GM23338 (cell line): ENCODE measurements at regions not wholly inside any gene's neighbourhood (a gene's known extent, or its start where the extent isn't known, plus 50 kb on each side); places are given as distances from the start of the nearest gene placed in this dataset.

ENCODE experiments used
- ATAC-seq: fragments of 200-7000 bp; cut with Tn5 transposase; 3 replicates; pipeline ENCODE4 v1.9.1; 2020
- DNase-seq: peaks from one replicate; pipeline ENCODE4 v3.0.0-alpha.2; 2015; ENCODE audit warnings: low spot score
- H2AFZ ChIP-seq: fragments of 200-600 bp; sonication (generic); 2 replicates; pipeline ENCODE4 v1.8.0; 2016; ENCODE audit warnings: antibody characterized with exemption, mild to moderate bottlenecking, moderate library complexity
- H3F3A ChIP-seq: fragments of 200-600 bp; sonication (generic); replicated peaks from 2 replicates; pipeline ENCODE4 v1.8.0; 2017; ENCODE audit warnings: antibody characterized with exemption, mixed run types, low read depth
- H3K27ac ChIP-seq: fragments of 200-600 bp; sonication (generic); 2 replicates; pipeline ENCODE4 v1.6.1; 2016; ENCODE audit warnings: low read depth
- H3K27me3 ChIP-seq: fragments of 200-600 bp; sonication (generic); 2 replicates; pipeline ENCODE4 v1.8.0; 2016; ENCODE audit warnings: mild to moderate bottlenecking, mixed run types, moderate library complexity; ENCODE audit not compliant: insufficient read depth
- H3K36me3 ChIP-seq: fragments of 200-600 bp; sonication (generic); 2 replicates; pipeline ENCODE4 v1.8.0; 2016; ENCODE audit warnings: mild to moderate bottlenecking; ENCODE audit not compliant: insufficient read depth
- H3K4me1 ChIP-seq: fragments of 200-600 bp; sonication (generic); 2 replicates; pipeline ENCODE4 v1.8.0; 2016; ENCODE audit warnings: mild to moderate bottlenecking, moderate library complexity; ENCODE audit not compliant: insufficient read depth
- H3K4me2 ChIP-seq: fragments of 200-600 bp; sonication (generic); 2 replicates; pipeline ENCODE4 v1.7.1; 2017; ENCODE audit warnings: mixed run types
- H3K4me3 ChIP-seq: fragments of 200-600 bp; sonication (generic); 2 replicates; pipeline ENCODE4 v1.6.1; 2016; ENCODE audit warnings: mixed run types
- H3K79me2 ChIP-seq: fragments of 200-600 bp; sonication (generic); replicated peaks from 2 replicates; pipeline ENCODE4 v1.8.0; 2017; ENCODE audit warnings: mild to moderate bottlenecking; ENCODE audit not compliant: insufficient read depth
- H3K9me2 ChIP-seq: fragments of 200-600 bp; sonication (generic); 2 replicates; pipeline ENCODE4 v1.8.0; 2017; ENCODE audit not compliant: insufficient read depth
- H4K20me1 ChIP-seq: fragments of 200-600 bp; sonication (generic); replicated peaks from 2 replicates; pipeline ENCODE4 v1.8.0; 2017; ENCODE audit warnings: mild to moderate bottlenecking; ENCODE audit not compliant: insufficient read depth
- H3K27ac Mint-ChIP-seq: 2 replicates; pipeline ENCODE4 v1.8.0; 2020; ENCODE audit warnings: inconsistent platforms, mild to moderate bottlenecking, moderate library complexity, mixed read lengths
- H3K27me3 Mint-ChIP-seq: 3 replicates; pipeline ENCODE4 v1.8.0; 2022; ENCODE audit warnings: low read depth, mild to moderate bottlenecking, moderate library complexity, mixed read lengths, inconsistent platforms; ENCODE audit not compliant: insufficient read depth, poor library complexity
- H3K36me3 Mint-ChIP-seq: 3 replicates; pipeline ENCODE4 v1.8.0; 2021; ENCODE audit warnings: low read depth, mild to moderate bottlenecking, inconsistent platforms, moderate library complexity, mixed read lengths
- H3K4me1 Mint-ChIP-seq: 3 replicates; pipeline ENCODE4 v1.8.0; 2020; ENCODE audit warnings: mild to moderate bottlenecking, inconsistent platforms, mixed read lengths
- H3K4me3 Mint-ChIP-seq: 3 replicates; pipeline ENCODE4 v1.8.0; 2021; ENCODE audit warnings: moderate library complexity, mild to moderate bottlenecking, inconsistent platforms, mixed read lengths
- H3K9me3 Mint-ChIP-seq: 3 replicates; pipeline ENCODE4 v1.8.0; 2020; ENCODE audit warnings: moderate library complexity, mild to moderate bottlenecking, inconsistent platforms, mixed read lengths
- CREB1 ChIP-seq: fragments of 250-450 bp; sonication (Bioruptor Pico); IDR thresholded peaks from 2 replicates; pipeline ENCODE4 v1.5.0; 2020; ENCODE audit warnings: low read depth, mild to moderate bottlenecking, moderate library complexity
- ETS1 ChIP-seq: IDR thresholded peaks from 2 replicates; pipeline ENCODE4 v1.6.1; 2016; ENCODE audit warnings: antibody characterized with exemption
- EZH2 ChIP-seq: fragments of 200-600 bp; sonication (generic); IDR thresholded peaks from one replicate; pipeline ENCODE4 v1.8.0; 2017; ENCODE audit warnings: antibody characterized with exemption, mild to moderate bottlenecking, low read depth; ENCODE audit not compliant: unreplicated experiment
- EZH2phosphoT487 ChIP-seq: fragments of 200-600 bp; sonication (generic); IDR thresholded peaks from one replicate; pipeline ENCODE4 v1.8.1; 2018; ENCODE audit warnings: antibody characterized with exemption; ENCODE audit not compliant: unreplicated experiment
- NANOG ChIP-seq: IDR thresholded peaks from 2 replicates; pipeline ENCODE4 v1.6.1; 2016; ENCODE audit warnings: antibody characterized with exemption, borderline replicate concordance
- POLR2AphosphoS5 ChIP-seq: IDR thresholded peaks from 2 replicates; pipeline ENCODE4 v1.6.1; 2016; ENCODE audit warnings: antibody characterized with exemption, low read depth
- ZNF114 ChIP-seq: fragments of 250-450 bp; sonication (Bioruptor Pico); IDR thresholded peaks from 2 replicates; pipeline ENCODE4 v1.5.0; 2020; ENCODE audit warnings: mild to moderate bottlenecking, moderate library complexity
- ZNF331 ChIP-seq: fragments of 250-450 bp; sonication (Bioruptor Pico); IDR thresholded peaks from 2 replicates; pipeline ENCODE4 v1.5.0; 2020; ENCODE audit warnings: low read depth, mild to moderate bottlenecking, moderate library complexity
- ZNF462 ChIP-seq: fragments of 250-450 bp; sonication (Bioruptor Pico); IDR thresholded peaks from 2 replicates; pipeline ENCODE4 v1.5.0; 2020; ENCODE audit warnings: mild to moderate bottlenecking, moderate library complexity
- TF ChIP-seq, protein P1 (sequence below): IDR thresholded peaks from one replicate; pipeline ENCODE4 v1.6.1; 2018; ENCODE audit warnings: antibody characterized with exemption; ENCODE audit not compliant: unreplicated experiment

- TF ChIP-seq, protein P1, sequence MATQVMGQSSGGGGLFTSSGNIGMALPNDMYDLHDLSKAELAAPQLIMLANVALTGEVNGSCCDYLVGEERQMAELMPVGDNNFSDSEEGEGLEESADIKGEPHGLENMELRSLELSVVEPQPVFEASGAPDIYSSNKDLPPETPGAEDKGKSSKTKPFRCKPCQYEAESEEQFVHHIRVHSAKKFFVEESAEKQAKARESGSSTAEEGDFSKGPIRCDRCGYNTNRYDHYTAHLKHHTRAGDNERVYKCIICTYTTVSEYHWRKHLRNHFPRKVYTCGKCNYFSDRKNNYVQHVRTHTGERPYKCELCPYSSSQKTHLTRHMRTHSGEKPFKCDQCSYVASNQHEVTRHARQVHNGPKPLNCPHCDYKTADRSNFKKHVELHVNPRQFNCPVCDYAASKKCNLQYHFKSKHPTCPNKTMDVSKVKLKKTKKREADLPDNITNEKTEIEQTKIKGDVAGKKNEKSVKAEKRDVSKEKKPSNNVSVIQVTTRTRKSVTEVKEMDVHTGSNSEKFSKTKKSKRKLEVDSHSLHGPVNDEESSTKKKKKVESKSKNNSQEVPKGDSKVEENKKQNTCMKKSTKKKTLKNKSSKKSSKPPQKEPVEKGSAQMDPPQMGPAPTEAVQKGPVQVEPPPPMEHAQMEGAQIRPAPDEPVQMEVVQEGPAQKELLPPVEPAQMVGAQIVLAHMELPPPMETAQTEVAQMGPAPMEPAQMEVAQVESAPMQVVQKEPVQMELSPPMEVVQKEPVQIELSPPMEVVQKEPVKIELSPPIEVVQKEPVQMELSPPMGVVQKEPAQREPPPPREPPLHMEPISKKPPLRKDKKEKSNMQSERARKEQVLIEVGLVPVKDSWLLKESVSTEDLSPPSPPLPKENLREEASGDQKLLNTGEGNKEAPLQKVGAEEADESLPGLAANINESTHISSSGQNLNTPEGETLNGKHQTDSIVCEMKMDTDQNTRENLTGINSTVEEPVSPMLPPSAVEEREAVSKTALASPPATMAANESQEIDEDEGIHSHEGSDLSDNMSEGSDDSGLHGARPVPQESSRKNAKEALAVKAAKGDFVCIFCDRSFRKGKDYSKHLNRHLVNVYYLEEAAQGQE: no peak
- TF ChIP-seq ZNF331 (CRISPR knock-in tag) (no peak), EZH2phosphoT487 (no peak), NANOG (no peak), EZH2 (no peak)
Observed at GRCh38 chr3:5293207-5293606, 105.7 kb downstream of the EDEM1 start (continued).

GRCh38 chr3:5294356-5294755 is 106.8 kb downstream of the EDEM1 start:
- H2AFZ ChIP-seq: no peak overlapping the region
- H3K79me2 ChIP-seq: no peaks in the 10 kb centered on the region
- no peak overlapping the region; the same call in 1 of the 2 replicates for H3K27ac Mint-ChIP-seq
- H3K4me1 ChIP-seq: no peaks in the 10 kb centered on the region
- H3K4me3 ChIP-seq: no peak overlapping the region
- H3K27me3 Mint-ChIP-seq: no peaks in the 10 kb centered on the region
- H3K27ac ChIP-seq: no peak overlapping the region
- H3K4me2 ChIP-seq: no peak overlapping the region
- no peaks in the 10 kb centered on the region for H3K9me2 ChIP-seq
- H3K9me3 Mint-ChIP-seq: peaks cover 65% of the 10 kb centered on the region
- DNase-seq: no peak
- peaks cover 3% of the 10 kb centered on the region; the same call in 1 of the 3 replicates for H3K4me1 Mint-ChIP-seq
- no peak for ATAC-seq
- H3K36me3 Mint-ChIP-seq: 0 out of 3 replicates have a peak, but pooled peaks cover 2% of the 10 kb centered on the region
- H4K20me1 ChIP-seq: no peaks in the 10 kb centered on the region
- H3K27me3 ChIP-seq: no peaks in the 10 kb centered on the region
- H3K36me3 ChIP-seq: peaks cover 10% of the 10 kb centered on the region; the same call in 1 of the 2 replicates
- H3K4me3 Mint-ChIP-seq: no peak overlapping the region
- no peaks in the 10 kb centered on the region for H3F3A ChIP-seq
- TF ChIP-seq NANOG (no peak), CREB1 (CRISPR knock-in tag) (no peak), ZNF462 (no peak), POLR2AphosphoS5 (no peak), ZNF114 (CRISPR knock-in tag) (no peak), ZNF331 (CRISPR knock-in tag) (no peak), EZH2 (no peak), ETS1 (no peak)
- TF ChIP-seq, protein P1: no peak
